GM19240 (cell line): ENCODE measurements at regions not wholly inside any gene's neighbourhood (a gene's known extent, or its start where the extent isn't known, plus 50 kb on each side); places are given as distances from the start of the nearest gene placed in this dataset.
"Not testable (repeated sequence)": the region's sequence is repeated elsewhere in the genome, so short reads cannot be mapped to it uniquely, and the experiment has no call there.

ENCODE experiments used
- DNase-seq: peaks from one replicate; pipeline ENCODE4 v3.0.0; 2011; ENCODE audit warnings: low spot score; ENCODE audit not compliant: insufficient read length

DNA sequence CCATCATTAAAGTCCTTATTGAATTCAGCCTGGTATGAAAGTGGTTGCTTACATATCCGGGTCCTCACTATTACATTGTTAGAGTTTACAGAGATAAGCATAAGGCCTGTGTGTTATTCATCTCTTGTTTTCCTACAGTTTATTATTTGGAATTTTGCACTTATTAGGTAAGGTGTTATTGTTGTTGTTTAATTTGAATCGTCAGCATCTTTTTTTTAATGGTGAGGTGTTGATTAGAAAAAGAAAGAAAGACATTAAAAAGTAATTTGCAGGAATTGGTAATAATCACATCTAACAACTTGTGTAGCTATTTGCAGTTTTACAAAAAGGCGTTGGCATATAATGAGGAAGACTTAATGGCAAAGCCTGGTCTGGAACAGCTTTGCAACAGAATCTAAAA, 158.6 kb downstream of the SAMD5 start:
- no peak for DNase-seq

GRCh38 chr6:147674099-147674498, 165.6 kb downstream of the SAMD5 start:
- no peak for DNase-seq

DNA sequence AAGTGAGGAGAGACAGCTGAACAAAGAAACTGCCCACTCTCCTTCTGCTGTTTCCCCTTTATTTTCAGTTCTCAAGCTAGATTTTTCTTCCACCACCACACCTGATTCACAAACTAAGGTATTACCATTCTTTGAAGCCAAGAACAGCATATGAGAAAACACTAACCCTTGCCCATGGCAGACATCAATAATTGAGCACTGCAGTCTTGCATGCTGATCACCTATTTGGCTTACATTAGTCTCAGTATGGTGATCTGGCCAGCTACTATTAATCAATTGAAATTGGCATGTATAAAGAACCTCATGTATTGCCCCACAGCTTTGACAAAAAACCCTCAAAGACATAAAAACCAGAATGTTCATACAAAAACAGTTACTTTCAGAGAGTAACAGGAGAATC, 166.3 kb downstream of the SAMD5 start:
- no peak for DNase-seq

- DNase-seq, result no peak
These were observed 166.8 kb downstream of the SAMD5 start for GRCh38 chr6:147675281-147675680.

DNA sequence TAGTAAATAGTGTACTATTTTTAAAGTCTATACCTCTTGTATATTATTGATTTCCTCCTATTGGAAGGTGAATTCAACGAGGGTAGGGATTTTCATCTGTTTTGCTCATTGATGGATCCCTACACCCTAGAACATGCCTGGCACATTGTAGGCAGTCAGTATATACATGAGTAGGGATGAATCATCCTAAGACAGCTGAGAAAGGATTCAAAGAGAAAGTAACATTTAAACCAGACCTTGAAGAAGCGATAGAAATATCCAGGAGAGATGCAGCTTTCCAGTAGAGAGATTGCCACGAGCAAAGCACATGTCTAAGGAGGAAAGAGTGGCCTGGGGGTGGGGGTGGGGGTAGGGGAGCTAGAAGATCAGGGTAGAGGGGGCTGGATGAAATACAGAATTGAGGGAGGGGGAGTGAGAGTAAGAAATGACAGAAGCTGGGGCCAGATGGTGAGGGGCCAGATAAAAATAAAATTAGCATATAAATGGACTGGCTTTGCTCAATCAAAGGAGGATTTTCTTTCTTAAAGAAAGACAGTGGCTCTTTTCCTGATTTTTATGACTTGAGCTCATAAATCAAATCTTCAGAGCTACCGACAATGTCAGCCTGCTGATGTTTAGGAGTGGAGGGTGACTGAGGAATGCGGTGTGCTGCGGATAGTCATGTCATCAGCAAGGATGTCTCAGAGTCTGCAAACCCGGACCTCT, 168.2 kb downstream of the SAMD5 start:
- DNase-seq, result no peak

DNA sequence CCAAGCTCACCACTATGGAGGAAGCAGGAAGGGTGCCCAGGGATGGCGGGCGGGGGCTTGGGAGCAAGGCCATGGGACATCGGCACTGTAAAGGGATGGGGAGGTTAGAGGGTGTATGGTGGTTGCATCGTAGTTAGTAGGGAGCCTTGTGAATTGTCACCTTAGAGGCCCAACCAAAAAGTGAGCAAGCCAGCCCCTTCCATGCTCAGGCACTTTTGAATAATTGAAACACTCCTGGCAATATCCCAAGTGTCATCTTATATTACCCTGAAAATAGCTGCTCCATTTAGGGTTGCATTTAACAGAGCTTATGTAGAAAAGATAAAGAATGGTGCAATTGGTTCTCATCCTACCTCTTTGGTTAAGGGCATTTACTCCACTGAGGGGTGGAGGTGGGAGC, 169.2 kb downstream of the SAMD5 start:
- DNase-seq, result no peak

- no peak for DNase-seq
These were observed 169.8 kb downstream of the SAMD5 start for GRCh38 chr6:147678253-147678652.

DNA sequence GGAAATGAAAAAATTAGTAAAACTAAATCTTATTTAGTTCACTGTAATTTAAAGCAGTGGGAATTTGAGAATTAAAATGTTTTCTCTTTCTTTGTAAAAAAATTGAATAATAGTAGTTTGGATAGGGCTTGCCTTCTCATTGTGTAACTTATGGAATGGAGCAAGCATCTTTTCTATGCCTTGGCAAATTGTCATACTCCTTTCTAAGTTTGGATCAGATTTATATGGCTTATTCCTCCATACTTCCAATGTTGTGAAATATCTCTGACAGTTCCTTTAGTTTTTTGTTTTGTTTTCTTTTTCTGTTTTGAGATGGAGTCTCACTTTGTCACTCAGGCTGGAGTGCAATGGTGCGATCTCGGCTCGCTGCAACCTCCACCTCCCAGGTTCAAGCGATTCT, 176.4 kb downstream of the SAMD5 start:
- no peak for DNase-seq

- no peak for DNase-seq
These were observed 180.9 kb downstream of the SAMD5 start for GRCh38 chr6:147689398-147689797.

- no peak for DNase-seq
These were observed 183.0 kb downstream of the SAMD5 start for GRCh38 chr6:147691446-147691845.

- no peak for DNase-seq
These were observed 184.7 kb downstream of the SAMD5 start for GRCh38 chr6:147693181-147693580.

GRCh38 chr6:147694556-147694955, 186.1 kb downstream of the SAMD5 start:
- DNase-seq, result not testable (repeated sequence)

GRCh38 chr6:147695819-147696218, 187.3 kb downstream of the SAMD5 start:
- no peak for DNase-seq

DNA sequence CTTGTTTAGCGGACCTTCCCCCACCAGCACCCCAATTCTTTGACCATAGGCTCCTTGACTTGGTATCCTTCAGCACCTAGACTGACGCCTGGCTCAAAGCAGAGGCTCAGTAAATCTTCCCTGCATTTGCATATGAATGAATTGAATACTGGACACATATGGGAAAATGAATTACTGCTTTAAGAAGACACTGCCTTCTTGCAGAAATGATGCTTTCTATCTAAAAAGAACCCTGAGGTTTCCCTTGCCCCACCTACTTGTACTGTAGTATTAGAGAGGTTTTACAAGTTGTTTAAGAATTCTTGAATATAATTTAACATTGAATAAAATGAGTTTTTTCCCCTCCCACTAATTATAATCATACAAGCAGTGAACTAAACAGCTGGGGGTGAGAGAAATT, 190.7 kb downstream of the SAMD5 start:
- no peak for DNase-seq

- no peak for DNase-seq
These were observed 191.1 kb downstream of the SAMD5 start for GRCh38 chr6:147699637-147700036.

GRCh38 chr6:147700436-147701209, 192.1 kb downstream of the SAMD5 start:
- DNase-seq, result no peak

GRCh38 chr6:147704691-147705090, 196.2 kb downstream of the SAMD5 start:
- no peak for DNase-seq

GRCh38 chr6:147707524-147707923, 199.0 kb downstream of the SAMD5 start:
- DNase-seq, result no peak

- DNase-seq, result no peak
These were observed 199.7 kb downstream of the SAMD5 start for GRCh38 chr6:147708170-147708569.

GRCh38 chr6:147709396-147710272, 201.1 kb downstream of the SAMD5 start:
- no peak for DNase-seq

GRCh38 chr6:147710890-147711289, 202.4 kb downstream of the SAMD5 start:
- DNase-seq, result no peak

DNA sequence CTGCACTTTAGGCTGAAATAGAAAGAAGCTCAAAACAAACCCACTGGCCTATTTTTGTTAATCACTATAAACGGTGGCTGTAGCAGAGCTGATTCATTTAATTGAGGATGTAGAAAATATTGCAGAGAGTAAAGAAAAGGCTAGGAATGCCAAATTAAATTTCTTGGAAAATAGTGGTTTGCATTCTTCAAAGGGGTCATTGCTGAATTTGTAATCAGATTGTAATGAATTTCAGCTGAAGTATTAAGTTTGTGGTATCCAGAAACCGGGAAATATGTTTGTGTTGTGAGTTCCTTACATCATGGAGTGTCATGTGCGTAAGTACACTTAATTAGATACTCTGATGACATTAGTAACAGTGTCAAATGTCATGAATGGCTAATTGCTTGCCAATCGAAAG, 203.0 kb downstream of the SAMD5 start:
- DNase-seq, result no peak
